GM19463 (cell line): ENCODE measurements at regions not wholly inside any gene's neighbourhood (a gene's known extent, or its start where the extent isn't known, plus 50 kb on each side); places are given as distances from the start of the nearest gene placed in this dataset.

ENCODE experiments used
- ATAC-seq: cut with Tn5 transposase; IDR thresholded peaks from one replicate; pipeline ENCODE4 v1.9.1; 2021; ENCODE audit warnings: mild to moderate bottlenecking, moderate library complexity; ENCODE audit not compliant: unreplicated experiment

DNA sequence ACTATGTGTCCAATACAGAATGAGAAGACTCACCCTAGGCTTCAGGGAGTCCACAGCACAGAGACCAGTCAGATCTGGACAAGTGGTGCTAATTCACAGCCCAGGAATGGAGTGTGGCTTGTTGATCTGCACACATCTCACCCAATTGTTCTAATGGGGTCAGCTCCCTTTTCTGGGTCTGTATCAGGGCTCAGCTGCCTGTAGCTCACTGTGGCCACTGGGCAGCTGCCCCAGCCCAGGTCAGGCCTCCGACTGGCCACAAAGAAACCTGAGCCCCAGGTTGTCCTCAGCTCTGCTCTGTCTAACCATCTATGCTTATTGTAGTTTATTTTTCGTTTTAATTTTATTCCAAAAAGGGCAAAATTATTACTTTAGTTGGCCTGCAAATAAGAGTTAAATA, 202.3 kb upstream of the RAB6C start:
- no peak for ATAC-seq

GRCh38 chr2:129777762-129778583, 201.5 kb upstream of the RAB6C start:
- ATAC-seq: no peak

GRCh38 chr2:129778584-129778877, 200.9 kb upstream of the RAB6C start:
- no peak for ATAC-seq

DNA sequence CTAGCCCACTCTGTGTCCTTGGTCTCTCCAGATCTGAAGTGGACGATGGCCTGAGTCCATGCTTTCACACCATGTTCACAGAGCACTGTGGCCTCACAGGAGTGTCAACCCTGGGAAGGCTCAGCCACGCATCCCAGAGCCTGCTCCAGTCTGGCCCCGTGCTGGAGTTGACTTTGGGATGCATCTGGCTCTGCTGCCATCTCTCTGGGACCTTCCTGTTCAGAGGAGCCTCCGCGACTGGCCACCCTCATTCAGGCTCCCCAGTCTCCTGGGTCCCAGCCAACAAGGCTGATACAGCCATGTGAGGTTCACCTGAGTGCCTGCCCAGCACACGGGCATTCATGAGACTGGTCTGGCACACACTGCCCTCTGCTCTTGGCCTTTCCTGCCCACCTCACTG, 199.7 kb upstream of the RAB6C start:
- ATAC-seq: no peak

GRCh38 chr2:129780316-129781270, 198.9 kb upstream of the RAB6C start:
- no peak for ATAC-seq

- no peak for ATAC-seq
Measured at GRCh38 chr2:129781749-129782632, 197.5 kb upstream of the RAB6C start.

GRCh38 chr2:129782633-129782990, 196.9 kb upstream of the RAB6C start:
- ATAC-seq: no peak

DNA sequence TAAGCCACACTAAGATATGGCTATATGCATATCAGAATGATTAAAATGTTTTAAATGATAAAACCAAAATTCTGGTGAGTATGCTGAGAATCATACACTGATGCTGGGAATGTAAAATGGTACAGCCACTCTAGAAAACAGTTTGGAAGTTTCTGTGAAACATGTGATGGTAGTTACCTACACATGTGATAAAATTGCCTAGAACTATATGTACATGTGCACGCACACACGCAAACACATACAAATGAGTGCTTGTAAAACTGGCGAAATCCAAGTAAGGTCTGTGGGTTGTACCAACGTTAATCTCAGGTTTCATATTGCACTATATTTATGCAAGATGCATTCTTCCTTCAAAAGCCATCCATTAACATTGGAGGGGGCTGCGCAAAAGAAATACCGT, 195.0 kb upstream of the RAB6C start:
- no peak for ATAC-seq

GRCh38 chr2:129791712-129792111, 187.8 kb upstream of the RAB6C start:
- ATAC-seq: no peak

- ATAC-seq: no peak
Measured at GRCh38 chr2:129793431-129793902, 186.0 kb upstream of the RAB6C start.

DNA sequence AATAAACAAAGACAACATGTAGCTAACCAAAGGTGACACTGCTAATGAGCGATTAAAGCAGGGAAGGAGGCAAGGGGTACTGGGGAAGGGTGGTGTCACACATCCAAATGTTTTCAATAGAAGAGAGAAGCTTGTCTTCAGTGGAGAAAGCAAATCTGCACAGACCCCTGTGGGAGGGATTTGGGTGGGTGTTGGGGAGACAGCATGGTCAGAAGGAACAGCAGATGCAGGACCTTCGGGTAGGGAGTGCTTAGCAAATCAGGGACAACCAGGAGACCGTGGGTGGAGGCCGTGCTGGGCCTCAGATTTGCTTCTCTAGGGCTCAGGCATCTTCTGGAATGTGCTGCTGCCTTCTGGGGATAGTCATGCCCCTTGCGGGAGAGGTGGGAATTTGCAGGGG, 185.3 kb upstream of the RAB6C start:
- ATAC-seq: no peak

GRCh38 chr2:129794540-129794939, 184.9 kb upstream of the RAB6C start:
- no peak for ATAC-seq

DNA sequence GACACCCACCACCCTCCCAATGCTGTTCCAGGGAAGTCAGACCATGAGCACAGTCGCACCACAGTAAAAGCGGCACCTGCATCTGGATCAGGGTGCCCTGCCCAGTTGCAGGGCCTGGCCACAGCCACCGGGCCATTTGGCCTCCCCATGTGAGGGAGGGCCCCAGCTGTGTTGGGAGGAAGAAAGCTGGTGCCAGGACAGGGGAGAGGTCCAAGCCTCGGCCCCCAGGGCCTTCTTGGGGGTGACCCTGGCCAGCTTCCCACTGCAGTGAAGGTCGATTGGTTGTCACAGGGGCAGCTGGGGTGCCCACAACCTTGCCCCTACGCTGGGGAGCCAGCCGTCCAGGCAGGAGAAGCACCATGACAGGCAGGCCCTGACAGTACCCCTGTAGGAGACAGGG, 183.2 kb upstream of the RAB6C start:
- no peak for ATAC-seq

GRCh38 chr2:129796801-129797488, 182.5 kb upstream of the RAB6C start:
- ATAC-seq: no peak

GRCh38 chr2:129797489-129798300, 181.8 kb upstream of the RAB6C start:
- no peak for ATAC-seq

DNA sequence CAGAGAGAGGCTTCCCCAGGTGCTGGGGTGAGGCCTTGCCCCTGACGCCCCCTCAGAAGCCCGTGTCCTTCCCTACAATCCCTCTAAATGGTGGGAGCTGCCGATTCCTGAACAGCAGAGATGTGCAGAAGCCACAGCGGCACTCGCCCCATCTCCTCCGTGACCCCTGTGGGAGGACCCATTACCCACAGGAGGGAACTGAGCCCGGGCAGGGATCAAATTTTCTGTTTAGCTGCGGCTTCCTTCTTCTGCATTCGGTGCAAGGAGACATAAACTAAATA, 181.2 kb upstream of the RAB6C start:
- ATAC-seq: no peak

DNA sequence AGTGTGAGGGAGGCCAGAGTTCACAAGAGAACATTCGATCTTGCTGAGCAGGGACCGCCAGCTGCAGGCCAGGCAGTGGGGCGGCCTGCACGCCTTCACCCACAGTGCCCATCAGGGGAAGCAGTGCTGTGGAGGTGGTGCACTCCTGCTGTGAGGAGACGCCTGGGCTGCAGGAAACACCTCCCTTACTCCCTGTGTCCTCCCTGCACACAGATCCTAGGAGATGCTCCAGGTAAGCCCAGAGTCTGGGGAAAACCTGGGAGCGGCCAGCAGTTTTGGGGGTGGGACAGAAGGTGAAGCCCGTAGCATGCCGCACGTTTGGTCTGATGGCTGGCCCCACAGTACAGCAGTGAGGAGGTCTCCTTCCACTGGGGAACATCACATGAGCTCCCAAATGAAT, 180.8 kb upstream of the RAB6C start:
- ATAC-seq: no peak

- no peak for ATAC-seq
Measured at GRCh38 chr2:129799036-129799958, 180.2 kb upstream of the RAB6C start.

- ATAC-seq: no peak
Measured at GRCh38 chr2:129800285-129800684, 179.2 kb upstream of the RAB6C start.
